Panc1 (cell line): ENCODE measurements at regions not wholly inside any gene's neighbourhood (a gene's known extent, or its start where the extent isn't known, plus 50 kb on each side); places are given as distances from the start of the nearest gene placed in this dataset.

Experiments
- ATAC-seq: fragments of 200-7000 bp; cut with Tn5 transposase; 2 replicates; pipeline ENCODE4 v1.9.1; 2020; ENCODE audit warnings: mild to moderate bottlenecking, moderate library complexity
- BruUV-seq: library from RNA; stranded (reverse); fragments of 400-500 nt; replicated peaks from 2 replicates; lab custom pipeline; 2021; lab: Mats Ljungman, UMichigan
- CTCF ChIA-PET: fragments of 300-600 bp; sonication (Branson Sonifier 250); formaldehyde crosslinking; loops from one replicate; lab custom pipeline; 2022; ENCODE audit warnings: antibody characterized with exemption; lab: Charles Lee
- POLR2A ChIA-PET: fragments of 300-600 bp; sonication (Branson Sonifier 250); formaldehyde crosslinking; loops from one replicate; lab custom pipeline; 2022; ENCODE audit warnings: antibody characterized with exemption; lab: Charles Lee
- DNase-seq: peaks from one replicate; pipeline ENCODE4 v3.0.0-alpha.2; 2010; ENCODE audit warnings: low read depth, low spot score
- H3K27ac ChIP-seq: 2 replicates; pipeline ENCODE4 v1.5.1; 2011; ENCODE audit warnings: mild to moderate bottlenecking, low read length, inconsistent platforms
- H3K27me3 ChIP-seq: fragments of 200-500 bp; sonication (Bioruptor generic); 2 replicates; pipeline ENCODE4 v1.6.0; 2014; ENCODE audit warnings: low read length, inconsistent platforms; ENCODE audit not compliant: control insufficient read depth, insufficient read depth
- H3K36me3 ChIP-seq: fragments of 200-500 bp; sonication (Bioruptor generic); 2 replicates; pipeline ENCODE4 v1.5.1; 2014; ENCODE audit warnings: inconsistent platforms, mild to moderate bottlenecking, low read length, moderate library complexity; ENCODE audit not compliant: control insufficient read depth, insufficient read depth
- H3K4me1 ChIP-seq: 2 replicates; pipeline ENCODE4 v1.5.1; 2011; ENCODE audit warnings: inconsistent platforms, mild to moderate bottlenecking, low read length, moderate library complexity; ENCODE audit not compliant: control insufficient read depth, insufficient read depth
- H3K4me3 ChIP-seq, 2 experiments: 2 replicates each; pipeline ENCODE4 v1.5.1; 2011 to 2012; ENCODE audit warnings: low read depth in 2 of 2, low read length in 2 of 2, mild to moderate bottlenecking in 2 of 2, inconsistent platforms in 1 of 2, moderate library complexity in 1 of 2
- H3K9me3 ChIP-seq: fragments of 200-500 bp; sonication (Bioruptor generic); 2 replicates; pipeline ENCODE4 v1.5.1; 2014; ENCODE audit warnings: low read depth, mild to moderate bottlenecking, inconsistent platforms, low read length, moderate library complexity; ENCODE audit not compliant: control insufficient read depth, insufficient read depth
- POLR2AphosphoS5 ChIP-seq: IDR thresholded peaks from 2 replicates; pipeline ENCODE4 v1.6.1; 2012; ENCODE audit warnings: mild to moderate bottlenecking, low read depth, low read length, moderate library complexity
- SIN3A ChIP-seq: IDR thresholded peaks from 2 replicates; pipeline ENCODE4 v1.6.1; 2012; ENCODE audit warnings: low read depth, mild to moderate bottlenecking, low read length, moderate library complexity, borderline replicate concordance; ENCODE audit not compliant: insufficient read depth
- TCF7L2 ChIP-seq: IDR thresholded peaks from 2 replicates; pipeline ENCODE4 v1.6.1; 2011; ENCODE audit warnings: mild to moderate bottlenecking, low read depth, low read length, inconsistent platforms
- in situ Hi-C: cut with HindIII; loops from 2 replicates; pipeline ENCODE4 v1.10.0; 2016; ENCODE audit warnings: low sequenced_read_pairs, low pct_unique_long_range_greater_than_20kb
- intact Hi-C: fragments of 100-400 bp; cut with micrococcal nuclease; formaldehyde crosslinking; loops from one replicate; pipeline ENCODE4 v1.10.0; 2022; ENCODE audit not compliant: unreplicated experiment
- TF ChIP-seq, protein P1 (sequence below), 2 experiments: IDR thresholded peaks; 2 replicates each; pipeline ENCODE4 v1.6.1; 2011 to 2012; ENCODE audit warnings: low read depth in 2 of 2, control low read depth in 1 of 2, low read length in 1 of 2, mild to moderate bottlenecking in 1 of 2, moderate library complexity in 1 of 2; ENCODE audit not compliant: insufficient read depth in 1 of 2
- TF ChIP-seq, protein P2 (sequence below): fragments of 450-650 bp; IDR thresholded peaks from 2 replicates; pipeline ENCODE4 v1.5.1; 2017; ENCODE audit warnings: mild to moderate bottlenecking

DNA sequence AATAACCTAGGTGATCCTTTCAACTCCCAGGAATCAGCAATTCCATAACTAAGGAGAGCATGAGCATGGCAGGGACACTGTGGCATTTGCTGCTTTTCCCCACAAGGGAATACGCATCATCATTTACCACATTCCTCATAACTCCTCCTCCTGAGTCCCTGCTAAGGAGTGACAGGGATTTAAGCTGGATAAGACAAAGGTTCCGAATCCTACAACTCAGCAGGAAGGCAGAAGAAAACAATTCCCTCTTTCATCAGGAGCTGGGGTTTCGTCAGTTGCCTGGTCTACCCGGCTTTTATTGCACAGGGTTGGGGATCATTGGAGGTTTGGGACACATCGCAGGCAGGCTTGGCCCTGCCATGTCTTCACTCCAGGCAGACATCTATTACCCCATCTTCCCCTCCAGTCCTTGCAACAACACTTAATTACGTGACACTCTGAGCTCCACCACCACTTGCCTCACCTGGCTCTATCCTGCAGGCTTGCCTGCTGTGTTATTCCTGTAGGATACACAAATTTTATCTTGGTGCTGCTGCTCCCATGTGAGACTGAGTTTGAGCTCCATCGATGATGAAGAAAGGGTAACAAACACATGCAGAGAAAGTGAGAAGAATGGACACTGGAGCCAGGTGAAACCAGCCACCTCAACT, 563.0 kb upstream of the KLF4 start:
- DNase-seq: no peak
- BruUV-seq: no TSS peak
- ChIA-PET CTCF (no interaction called here), POLR2A (no interaction called here)
- Histone ChIP-seq H3K27ac (no peak overlapping the region), H3K9me3 (no peaks in the 10 kb centered on the region), H3K4me3 (no peak overlapping the region), H3K36me3 (no peaks in the 10 kb centered on the region), H3K4me1 (no peaks in the 10 kb centered on the region), H3K27me3 (no peaks in the 10 kb centered on the region)
- intact Hi-C loops: no loop called here
- ATAC-seq: no peak
- TF ChIP-seq, protein P1, sequence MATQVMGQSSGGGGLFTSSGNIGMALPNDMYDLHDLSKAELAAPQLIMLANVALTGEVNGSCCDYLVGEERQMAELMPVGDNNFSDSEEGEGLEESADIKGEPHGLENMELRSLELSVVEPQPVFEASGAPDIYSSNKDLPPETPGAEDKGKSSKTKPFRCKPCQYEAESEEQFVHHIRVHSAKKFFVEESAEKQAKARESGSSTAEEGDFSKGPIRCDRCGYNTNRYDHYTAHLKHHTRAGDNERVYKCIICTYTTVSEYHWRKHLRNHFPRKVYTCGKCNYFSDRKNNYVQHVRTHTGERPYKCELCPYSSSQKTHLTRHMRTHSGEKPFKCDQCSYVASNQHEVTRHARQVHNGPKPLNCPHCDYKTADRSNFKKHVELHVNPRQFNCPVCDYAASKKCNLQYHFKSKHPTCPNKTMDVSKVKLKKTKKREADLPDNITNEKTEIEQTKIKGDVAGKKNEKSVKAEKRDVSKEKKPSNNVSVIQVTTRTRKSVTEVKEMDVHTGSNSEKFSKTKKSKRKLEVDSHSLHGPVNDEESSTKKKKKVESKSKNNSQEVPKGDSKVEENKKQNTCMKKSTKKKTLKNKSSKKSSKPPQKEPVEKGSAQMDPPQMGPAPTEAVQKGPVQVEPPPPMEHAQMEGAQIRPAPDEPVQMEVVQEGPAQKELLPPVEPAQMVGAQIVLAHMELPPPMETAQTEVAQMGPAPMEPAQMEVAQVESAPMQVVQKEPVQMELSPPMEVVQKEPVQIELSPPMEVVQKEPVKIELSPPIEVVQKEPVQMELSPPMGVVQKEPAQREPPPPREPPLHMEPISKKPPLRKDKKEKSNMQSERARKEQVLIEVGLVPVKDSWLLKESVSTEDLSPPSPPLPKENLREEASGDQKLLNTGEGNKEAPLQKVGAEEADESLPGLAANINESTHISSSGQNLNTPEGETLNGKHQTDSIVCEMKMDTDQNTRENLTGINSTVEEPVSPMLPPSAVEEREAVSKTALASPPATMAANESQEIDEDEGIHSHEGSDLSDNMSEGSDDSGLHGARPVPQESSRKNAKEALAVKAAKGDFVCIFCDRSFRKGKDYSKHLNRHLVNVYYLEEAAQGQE (IDR thresholded peaks at IDR 0.05; ENCODE audit: insufficient read depth in 1 of 2, low read depth in 2 of 2, low read length in 1 of 2): no peak
- TF ChIP-seq, protein P2, sequence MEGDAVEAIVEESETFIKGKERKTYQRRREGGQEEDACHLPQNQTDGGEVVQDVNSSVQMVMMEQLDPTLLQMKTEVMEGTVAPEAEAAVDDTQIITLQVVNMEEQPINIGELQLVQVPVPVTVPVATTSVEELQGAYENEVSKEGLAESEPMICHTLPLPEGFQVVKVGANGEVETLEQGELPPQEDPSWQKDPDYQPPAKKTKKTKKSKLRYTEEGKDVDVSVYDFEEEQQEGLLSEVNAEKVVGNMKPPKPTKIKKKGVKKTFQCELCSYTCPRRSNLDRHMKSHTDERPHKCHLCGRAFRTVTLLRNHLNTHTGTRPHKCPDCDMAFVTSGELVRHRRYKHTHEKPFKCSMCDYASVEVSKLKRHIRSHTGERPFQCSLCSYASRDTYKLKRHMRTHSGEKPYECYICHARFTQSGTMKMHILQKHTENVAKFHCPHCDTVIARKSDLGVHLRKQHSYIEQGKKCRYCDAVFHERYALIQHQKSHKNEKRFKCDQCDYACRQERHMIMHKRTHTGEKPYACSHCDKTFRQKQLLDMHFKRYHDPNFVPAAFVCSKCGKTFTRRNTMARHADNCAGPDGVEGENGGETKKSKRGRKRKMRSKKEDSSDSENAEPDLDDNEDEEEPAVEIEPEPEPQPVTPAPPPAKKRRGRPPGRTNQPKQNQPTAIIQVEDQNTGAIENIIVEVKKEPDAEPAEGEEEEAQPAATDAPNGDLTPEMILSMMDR: no peak
- TF ChIP-seq SIN3A (no peak), TCF7L2 (no peak), POLR2AphosphoS5 (no peak)
- in situ Hi-C loops: no loop called here

DNA sequence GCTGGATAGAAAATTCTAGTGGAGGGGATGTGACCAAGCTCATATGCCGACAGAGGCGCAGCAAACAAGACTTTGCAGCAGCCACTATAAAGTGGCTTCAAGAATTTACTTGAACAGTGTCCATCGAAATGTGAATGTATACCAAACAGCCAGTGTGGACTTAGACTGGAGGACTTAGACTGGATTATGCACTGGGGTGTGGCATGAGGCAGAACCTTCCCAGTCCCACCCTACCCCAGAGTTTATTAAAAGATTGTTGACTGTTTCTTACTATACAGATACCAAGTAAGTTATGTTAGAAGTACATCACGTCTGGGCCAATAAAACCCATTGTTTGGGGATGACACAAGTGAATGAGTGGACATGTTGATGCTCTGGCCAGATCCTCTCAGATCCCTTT, 561.3 kb upstream of the KLF4 start:
- intact Hi-C loops: no loop called here
- ATAC-seq: no peak
- H3K9me3 ChIP-seq: no peaks in the 10 kb centered on the region
- no peaks in the 10 kb centered on the region for H3K27me3 ChIP-seq
- no TSS peak for BruUV-seq
- in situ Hi-C loops: no loop called here
- ChIA-PET CTCF (no interaction called here), POLR2A (no interaction called here)
- H3K36me3 ChIP-seq: no peaks in the 10 kb centered on the region
- no peak overlapping the region for H3K27ac ChIP-seq
- TF ChIP-seq SIN3A: no peak
- TF ChIP-seq POLR2AphosphoS5: no peak
- TF ChIP-seq TCF7L2: no peak
- TF ChIP-seq, protein P2: no peak
- TF ChIP-seq, protein P1 (IDR thresholded peaks at IDR 0.05; ENCODE audit: insufficient read depth in 1 of 2, low read depth in 2 of 2, low read length in 1 of 2): no peak
- DNase-seq: no peak
- H3K4me1 ChIP-seq: no peaks in the 10 kb centered on the region
- no peak overlapping the region for H3K4me3 ChIP-seq
